HepG2 (cell line): ENCODE measurements at regions not wholly inside any gene's neighbourhood (a gene's known extent, or its start where the extent isn't known, plus 50 kb on each side); places are given as distances from the start of the nearest gene placed in this dataset.

Experiments
- ATAC-seq: fragments of 200-7000 bp; cut with Tn5 transposase; 3 replicates; pipeline ENCODE4 v1.9.1; 2020; ENCODE audit warnings: mild to moderate bottlenecking, moderate library complexity
- BruUV-seq: library from RNA; stranded (reverse); fragments of 400-500 nt; replicated peaks from 2 replicates; lab custom pipeline; 2021; lab: Mats Ljungman, UMichigan
- CTCF ChIA-PET: fragments of 300-600 bp; formaldehyde crosslinking; extraction: SDS; loops from one replicate; lab custom pipeline; 2021; ENCODE audit warnings: low total read pairs, inconsistent platforms, low intra/inter-chr PET ratio; lab: Yijun Ruan, JAX
- POLR2A ChIA-PET: fragments of 350-600 bp; sonication (Branson Sonifier 250); formaldehyde crosslinking; loops from one replicate; lab custom pipeline; 2020; ENCODE audit warnings: antibody characterized with exemption, inconsistent platforms; lab: Yijun Ruan, JAX
- DNase-seq: peaks from one replicate; pipeline ENCODE4 v3.0.0-alpha.2; 2015; ENCODE audit warnings: low spot score
- FAIRE-seq: peaks from 3 replicates; lab custom pipeline; 2011; peaks lifted over from hg19 to GRCh38; lab: Jason Lieb, UNC
- H2AFZ ChIP-seq: one replicate; pipeline ENCODE4 v1.6.1; 2011; ENCODE audit warnings: low read length, inconsistent platforms
- H3K27ac ChIP-seq: fragments of 300-600 bp; 3 replicates; pipeline ENCODE4 v1.8.0; 2011; ENCODE audit warnings: mixed run types, mild to moderate bottlenecking, mixed read lengths, low read length, inconsistent platforms; ENCODE audit not compliant: insufficient read depth; ENCODE audit errors: extremely low read length
- H3K27me3 ChIP-seq, 2 experiments: fragments of 200-600 bp in 1 of 2; 2 replicates in 1 of 2; 3 replicates in 1 of 2; pipeline versions ENCODE4 v1.6.0 to v1.8.0; 2011; ENCODE audit warnings: low read length in 2 of 2, mild to moderate bottlenecking in 2 of 2, moderate library complexity in 2 of 2, inconsistent platforms in 1 of 2; ENCODE audit not compliant: insufficient read depth in 2 of 2, control insufficient read depth in 1 of 2
- H3K36me3 ChIP-seq, 2 experiments: fragments of 200-600 bp in 1 of 2; replicated peaks in 1 of 2; 2 replicates in 1 of 2; 3 replicates in 1 of 2; pipeline versions ENCODE4 v1.5.1 to v1.8.0; 2011; ENCODE audit warnings: low read length in 2 of 2, inconsistent platforms in 1 of 2; ENCODE audit not compliant: insufficient read depth in 2 of 2, control insufficient read depth in 1 of 2
- H3K4me1 ChIP-seq: 2 replicates; pipeline ENCODE4 v1.5.1; 2012; ENCODE audit warnings: low read length, inconsistent platforms; ENCODE audit not compliant: insufficient read depth
- H3K4me2 ChIP-seq: 2 replicates; pipeline ENCODE4 v1.6.0; 2011; ENCODE audit warnings: low read depth, low read length, inconsistent platforms
- H3K4me3 ChIP-seq, 3 experiments: fragments of 200-600 bp in 1 of 3; sonication (generic), shearing (Covaris generic) in 1 of 3; replicated peaks in 1 of 3; 2 replicates each; pipeline ENCODE4 v1.5.1; 2011 to 2016; ENCODE audit warnings: low read length in 3 of 3, inconsistent platforms in 2 of 3, low read depth in 2 of 3, mild to moderate bottlenecking in 2 of 3, control low read depth in 1 of 3, mixed read lengths in 1 of 3; ENCODE audit not compliant: insufficient read depth in 1 of 3
- H3K79me2 ChIP-seq: one replicate; pipeline ENCODE4 v1.6.1; 2011; ENCODE audit warnings: low read length, inconsistent platforms; ENCODE audit not compliant: insufficient read depth
- H3K9ac ChIP-seq: 2 replicates; pipeline ENCODE4 v1.6.0; 2011; ENCODE audit warnings: mild to moderate bottlenecking, low read depth, low read length, inconsistent platforms; ENCODE audit not compliant: insufficient read depth
- H3K9me3 ChIP-seq: 2 replicates; pipeline ENCODE4 v1.5.1; 2012; ENCODE audit warnings: mild to moderate bottlenecking, low read length
- H4K20me1 ChIP-seq: 2 replicates; pipeline ENCODE4 v1.6.0; 2011; ENCODE audit warnings: inconsistent platforms, mild to moderate bottlenecking, low read length, moderate library complexity; ENCODE audit not compliant: insufficient read depth
- ATRX ChIP-seq: sonication (generic); formaldehyde crosslinking; IDR thresholded peaks from 2 replicates; pipeline ENCODE4 v1.4.0; 2020; ENCODE audit warnings: missing genetic modification reagents, borderline replicate concordance
- CBX1 ChIP-seq: IDR thresholded peaks from one replicate; pipeline ENCODE4 v1.6.1; 2016; ENCODE audit warnings: antibody characterized with exemption, low read depth
- KDM4B ChIP-seq: sonication (generic); formaldehyde crosslinking; IDR thresholded peaks from 2 replicates; pipeline ENCODE4 v1.4.0; 2020; ENCODE audit warnings: missing genetic modification reagents
- MATR3 ChIP-seq: sonication (generic); formaldehyde crosslinking; IDR thresholded peaks from 2 replicates; pipeline ENCODE4 v1.4.0; 2020; ENCODE audit warnings: missing genetic modification reagents
- POLR2G ChIP-seq: fragments of 200-400 bp; formaldehyde crosslinking; IDR thresholded peaks from 2 replicates; pipeline ENCODE4 v1.6.1; 2018; ENCODE audit warnings: mild to moderate bottlenecking, low read depth, low read length, moderate library complexity
- PPARG ChIP-seq: conservative IDR thresholded peaks from 2 replicates; pipeline ENCODE4 v1.6.1; 2016; ENCODE audit warnings: missing biosample characterization, missing genetic modification reagents
- SIX1 ChIP-seq: sonication (generic); formaldehyde crosslinking; IDR thresholded peaks from 2 replicates; pipeline ENCODE4 v1.4.0; 2020; ENCODE audit warnings: missing genetic modification reagents, borderline replicate concordance
- ZBTB26 ChIP-seq: IDR thresholded peaks from 2 replicates; pipeline ENCODE4 v1.6.1; 2016; ENCODE audit warnings: missing compliant biosample characterization, missing genetic modification reagents, borderline replicate concordance
- ZFY ChIP-seq: sonication (generic); formaldehyde crosslinking; IDR thresholded peaks from 2 replicates; pipeline ENCODE4 v1.4.0; 2020; ENCODE audit warnings: missing genetic modification reagents
- ZNF10 ChIP-seq: sonication (generic); formaldehyde crosslinking; IDR thresholded peaks from 2 replicates; pipeline ENCODE4 v1.4.0; 2020; ENCODE audit warnings: mild to moderate bottlenecking, low read depth, missing genetic modification reagents, borderline replicate concordance
- ZNF121 ChIP-seq: sonication (generic); formaldehyde crosslinking; IDR thresholded peaks from 2 replicates; pipeline ENCODE4 v1.5.0; 2020; ENCODE audit warnings: mild to moderate bottlenecking, missing genetic modification reagents
- ZNF232 ChIP-seq: sonication (generic); formaldehyde crosslinking; IDR thresholded peaks from 2 replicates; pipeline ENCODE4 v1.4.0; 2020; ENCODE audit warnings: missing genetic modification reagents, borderline replicate concordance
- ZNF30 ChIP-seq: sonication (generic); formaldehyde crosslinking; IDR thresholded peaks from 2 replicates; pipeline ENCODE4 v1.5.0; 2020; ENCODE audit warnings: mild to moderate bottlenecking, missing genetic modification reagents
- ZNF704 ChIP-seq: sonication (generic); formaldehyde crosslinking; IDR thresholded peaks from 2 replicates; pipeline ENCODE4 v1.8.1; 2023; ENCODE audit warnings: mild to moderate bottlenecking, inconsistent platforms, moderate library complexity, missing genetic modification reagents, borderline replicate concordance
- WGBS: methylation state at CpG from one replicate; pipeline ENCODE4 v1.1.6; 2017; ENCODE audit warnings: low lambda C conversion rate; 5-methylcytosine and 5-hydroxymethylcytosine counted together
- in situ Hi-C: cut with HindIII; loops from 2 replicates; pipeline ENCODE4 v1.10.0; 2017; ENCODE audit warnings: low pct_unique_long_range_greater_than_20kb; ENCODE audit not compliant: extremely low pct_ligation_motif_present
- intact Hi-C: fragments of 100-400 bp; cut with micrococcal nuclease; formaldehyde crosslinking; loops from one replicate; pipeline ENCODE4 v1.10.0; 2022; ENCODE audit not compliant: unreplicated experiment
- TF ChIP-seq, protein P1 (sequence below): IDR thresholded peaks from 2 replicates; pipeline ENCODE4 v1.6.1; 2012; ENCODE audit warnings: low read length, improper control_type of control experiment

DNA sequence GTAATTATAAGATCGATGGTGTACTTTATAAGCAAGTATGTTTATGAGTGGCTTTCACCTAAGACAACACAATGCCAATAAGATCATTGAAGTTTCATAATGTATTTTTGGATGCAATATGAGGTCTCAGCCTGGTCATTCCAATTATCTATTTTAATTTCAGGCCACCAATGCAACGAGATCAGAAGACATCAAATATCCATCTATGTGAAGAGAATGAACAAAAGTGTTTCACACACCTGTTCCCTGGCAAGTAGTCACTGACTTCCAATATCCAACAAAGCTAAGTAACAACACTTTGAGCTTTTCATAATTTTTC lies 53.6 kb upstream of the TMCO5A start:
- in situ Hi-C loops = loop anchor here (25.0 kb wide), 2 partner anchors 993 to 1368 kb away; no protein-coding TSS in a partner anchor
- TF ChIP-seq ZNF30 (CRISPR knock-in tag) = no peak
- TF ChIP-seq ZNF704 (CRISPR knock-in tag) = no peak
- TF ChIP-seq ZNF121 (CRISPR knock-in tag) = no peak
- TF ChIP-seq ATRX (CRISPR knock-in tag) = no peak
- TF ChIP-seq, protein P1, sequence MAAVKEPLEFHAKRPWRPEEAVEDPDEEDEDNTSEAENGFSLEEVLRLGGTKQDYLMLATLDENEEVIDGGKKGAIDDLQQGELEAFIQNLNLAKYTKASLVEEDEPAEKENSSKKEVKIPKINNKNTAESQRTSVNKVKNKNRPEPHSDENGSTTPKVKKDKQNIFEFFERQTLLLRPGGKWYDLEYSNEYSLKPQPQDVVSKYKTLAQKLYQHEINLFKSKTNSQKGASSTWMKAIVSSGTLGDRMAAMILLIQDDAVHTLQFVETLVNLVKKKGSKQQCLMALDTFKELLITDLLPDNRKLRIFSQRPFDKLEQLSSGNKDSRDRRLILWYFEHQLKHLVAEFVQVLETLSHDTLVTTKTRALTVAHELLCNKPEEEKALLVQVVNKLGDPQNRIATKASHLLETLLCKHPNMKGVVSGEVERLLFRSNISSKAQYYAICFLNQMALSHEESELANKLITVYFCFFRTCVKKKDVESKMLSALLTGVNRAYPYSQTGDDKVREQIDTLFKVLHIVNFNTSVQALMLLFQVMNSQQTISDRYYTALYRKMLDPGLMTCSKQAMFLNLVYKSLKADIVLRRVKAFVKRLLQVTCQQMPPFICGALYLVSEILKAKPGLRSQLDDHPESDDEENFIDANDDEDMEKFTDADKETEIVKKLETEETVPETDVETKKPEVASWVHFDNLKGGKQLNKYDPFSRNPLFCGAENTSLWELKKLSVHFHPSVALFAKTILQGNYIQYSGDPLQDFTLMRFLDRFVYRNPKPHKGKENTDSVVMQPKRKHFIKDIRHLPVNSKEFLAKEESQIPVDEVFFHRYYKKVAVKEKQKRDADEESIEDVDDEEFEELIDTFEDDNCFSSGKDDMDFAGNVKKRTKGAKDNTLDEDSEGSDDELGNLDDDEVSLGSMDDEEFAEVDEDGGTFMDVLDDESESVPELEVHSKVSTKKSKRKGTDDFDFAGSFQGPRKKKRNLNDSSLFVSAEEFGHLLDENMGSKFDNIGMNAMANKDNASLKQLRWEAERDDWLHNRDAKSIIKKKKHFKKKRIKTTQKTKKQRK = no peak
- no peak for TF ChIP-seq KDM4B
- TF ChIP-seq CBX1 = no peak
- no peak for TF ChIP-seq POLR2G
- no peak for TF ChIP-seq SIX1 (CRISPR knock-in tag)
- no peak for TF ChIP-seq ZNF232
- TF ChIP-seq ZNF10 (CRISPR knock-in tag) = no peak
- TF ChIP-seq ZFY (CRISPR knock-in tag) = no peak
- TF ChIP-seq ZBTB26 (CRISPR knock-in tag) = no peak
- no peak for TF ChIP-seq PPARG
- no peak for TF ChIP-seq MATR3 (CRISPR knock-in tag)
- TF ChIP-seq, all 625 proteins: peak for 0
- ChIA-PET CTCF (interaction anchor here (0.7 to 1.8 kb wide), 3 partner anchors 198 to 676 kb away, joined by 3 to 4 read pairs (median 3); no protein-coding TSS in a partner anchor), POLR2A (no interaction called here)
- no peaks in the 10 kb centered on the region for H3K9me3 ChIP-seq
- no peak overlapping the region for H3K27ac ChIP-seq
- intact Hi-C loops = loop anchor here (1.0 to 10.0 kb wide), 3 partner anchors 198 to 998 kb away; no protein-coding TSS in a partner anchor
- H3K36me3 ChIP-seq = no peaks in the 10 kb centered on the region
- H3K9ac ChIP-seq = no peak overlapping the region
- no peaks in the 10 kb centered on the region for H3K4me1 ChIP-seq
- FAIRE-seq (no peak), ATAC-seq (no peak), DNase-seq (no peak)
- H3K27me3 ChIP-seq = no peaks in the 10 kb centered on the region
- no peak overlapping the region for H3K4me2 ChIP-seq
- no TSS peak for BruUV-seq
- H2AFZ ChIP-seq = no peak overlapping the region
- 0% methylated on average over 2 of the region's 2 CpGs for WGBS
- no peaks in the 10 kb centered on the region for H4K20me1 ChIP-seq
- no peak overlapping the region for H3K4me3 ChIP-seq
- H3K79me2 ChIP-seq = no peaks in the 10 kb centered on the region
